IPS-18c (cell line): ENCODE measurements at regions not wholly inside any gene's neighbourhood (a gene's known extent, or its start where the extent isn't known, plus 50 kb on each side); places are given as distances from the start of the nearest gene placed in this dataset.

Source experiments
- H3K4me3 ChIP-seq: 2 replicates; pipeline ENCODE4 v1.7.0; 2013; ENCODE audit warnings: low read depth, mild to moderate bottlenecking, low read length, moderate library complexity; ENCODE audit not compliant: insufficient read depth
- H3K9me3 ChIP-seq: one replicate; pipeline ENCODE4 v1.6.1; 2013; ENCODE audit warnings: mild to moderate bottlenecking, low read length, moderate library complexity; ENCODE audit not compliant: control insufficient read depth, insufficient read depth

GRCh38 chr13:105642511-105642958, 892.9 kb downstream of the EFNB2 start:
- no peak overlapping the region for H3K4me3 ChIP-seq
- no peaks in the 10 kb centered on the region for H3K9me3 ChIP-seq

GRCh38 chr13:105641121-105641520, 894.3 kb downstream of the EFNB2 start:
- H3K4me3 ChIP-seq, result no peak overlapping the region
- H3K9me3 ChIP-seq, result no peaks in the 10 kb centered on the region

- H3K4me3 ChIP-seq, result no peak overlapping the region
- H3K9me3 ChIP-seq, result no peaks in the 10 kb centered on the region
Measured at GRCh38 chr13:105638426-105638825, 897.0 kb downstream of the EFNB2 start.

- H3K4me3 ChIP-seq, result no peak overlapping the region
Measured at GRCh38 chr13:105634059-105634458, 901.4 kb downstream of the EFNB2 start.

GRCh38 chr13:105630431-105630830, 905.0 kb downstream of the EFNB2 start:
- Histone ChIP-seq H3K4me3 (no peak overlapping the region), H3K9me3 (no peaks in the 10 kb centered on the region)

More at GRCh38 chr13:105634059-105634458, 901.4 kb downstream of the EFNB2 start:
- H3K9me3 ChIP-seq, result no peaks in the 10 kb centered on the region

- Histone ChIP-seq H3K4me3 (no peak overlapping the region), H3K9me3 (no peaks in the 10 kb centered on the region)
Measured at GRCh38 chr13:105627270-105627669, 908.2 kb downstream of the EFNB2 start.

- Histone ChIP-seq H3K9me3 (no peaks in the 10 kb centered on the region), H3K4me3 (no peak overlapping the region)
Measured at GRCh38 chr13:105625691-105626090, 909.8 kb downstream of the EFNB2 start.

- H3K4me3 ChIP-seq, result no peak overlapping the region
Measured at GRCh38 chr13:105616333-105617075, 919.0 kb downstream of the EFNB2 start.

GRCh38 chr13:105612541-105612940, 922.9 kb downstream of the EFNB2 start:
- Histone ChIP-seq H3K9me3 (no peaks in the 10 kb centered on the region), H3K4me3 (no peak overlapping the region)

More at GRCh38 chr13:105616333-105617075, 919.0 kb downstream of the EFNB2 start:
- no peaks in the 10 kb centered on the region for H3K9me3 ChIP-seq

GRCh38 chr13:105611424-105611823, 924.0 kb downstream of the EFNB2 start:
- H3K9me3 ChIP-seq, result no peaks in the 10 kb centered on the region
- no peak overlapping the region for H3K4me3 ChIP-seq

GRCh38 chr13:105608104-105608503, 927.4 kb downstream of the EFNB2 start:
- no peak overlapping the region for H3K4me3 ChIP-seq
- H3K9me3 ChIP-seq, result no peaks in the 10 kb centered on the region

- no peak overlapping the region for H3K4me3 ChIP-seq
- no peaks in the 10 kb centered on the region for H3K9me3 ChIP-seq
Measured at GRCh38 chr13:105607426-105607825, 928.0 kb downstream of the EFNB2 start.

GRCh38 chr13:105607016-105607415, 928.4 kb downstream of the EFNB2 start:
- Histone ChIP-seq H3K4me3 (no peak overlapping the region), H3K9me3 (no peaks in the 10 kb centered on the region)

- H3K4me3 ChIP-seq, result no peak overlapping the region
- H3K9me3 ChIP-seq, result no peaks in the 10 kb centered on the region
Measured at GRCh38 chr13:105602956-105603670, 932.3 kb downstream of the EFNB2 start.

- Histone ChIP-seq H3K4me3 (no peak overlapping the region), H3K9me3 (no peaks in the 10 kb centered on the region)
Measured at GRCh38 chr13:105599477-105600037, 935.9 kb downstream of the EFNB2 start.

GRCh38 chr13:105598529-105598928, 936.9 kb downstream of the EFNB2 start:
- no peak overlapping the region for H3K4me3 ChIP-seq

GRCh38 chr13:105597573-105597972, 937.9 kb downstream of the EFNB2 start:
- H3K4me3 ChIP-seq, result no peak overlapping the region

More at GRCh38 chr13:105598529-105598928, 936.9 kb downstream of the EFNB2 start:
- H3K9me3 ChIP-seq, result no peaks in the 10 kb centered on the region

GRCh38 chr13:105595471-105595870, 940.0 kb downstream of the EFNB2 start:
- no peak overlapping the region for H3K4me3 ChIP-seq
- no peaks in the 10 kb centered on the region for H3K9me3 ChIP-seq

More at GRCh38 chr13:105597573-105597972, 937.9 kb downstream of the EFNB2 start:
- no peaks in the 10 kb centered on the region for H3K9me3 ChIP-seq
